Activated T-cell treated with anti-CD3 and anti-CD28 coated beads, Interleukin-2, amount 50 U/mL, for 24 hours (primary cell): ENCODE measurements at regions not wholly inside any gene's neighbourhood (a gene's known extent, or its start where the extent isn't known, plus 50 kb on each side); places are given as distances from the start of the nearest gene placed in this dataset.
"Not testable (repeated sequence)": the region's sequence is repeated elsewhere in the genome, so short reads cannot be mapped to it uniquely, and the experiment has no call there.

Experiments used
- DNase-seq: peaks from one replicate; pipeline ENCODE4 v3.0.0-alpha.2; 2020
- H3K27ac Mint-ChIP-seq: 2 replicates; pipeline ENCODE4 v1.8.0; 2020; ENCODE audit warnings: mild to moderate bottlenecking, mixed read lengths
- H3K27me3 Mint-ChIP-seq: 2 replicates; pipeline ENCODE4 v1.8.0; 2020; ENCODE audit warnings: mixed read lengths
- H3K36me3 Mint-ChIP-seq: 2 replicates; pipeline ENCODE4 v1.8.0; 2020; ENCODE audit warnings: low read depth, mixed read lengths
- H3K4me1 Mint-ChIP-seq: 2 replicates; pipeline ENCODE4 v1.8.0; 2020; ENCODE audit warnings: low read depth, mixed read lengths
- H3K4me3 Mint-ChIP-seq: 2 replicates; pipeline ENCODE4 v1.8.0; 2020; ENCODE audit warnings: mild to moderate bottlenecking, moderate library complexity, mixed read lengths
- H3K9me3 Mint-ChIP-seq: 2 replicates; pipeline ENCODE4 v1.8.0; 2020; ENCODE audit warnings: mixed read lengths

- peaks cover 3% of the 10 kb centered on the region for H3K9me3 Mint-ChIP-seq
- no peaks in the 10 kb centered on the region for H3K36me3 Mint-ChIP-seq
- DNase-seq: no peak
- H3K4me1 Mint-ChIP-seq: peaks cover 61% of the 10 kb centered on the region
- no peak overlapping the region for H3K27ac Mint-ChIP-seq
- no peaks in the 10 kb centered on the region for H3K27me3 Mint-ChIP-seq
- H3K4me3 Mint-ChIP-seq: no peak overlapping the region
Observed at GRCh38 chr14:105982664-105983063, 456.3 kb downstream of the TMEM121 start.

GRCh38 chr14:105986894-105987284 is 460.5 kb downstream of the TMEM121 start:
- H3K27me3 Mint-ChIP-seq: no peaks in the 10 kb centered on the region
- peaks cover 65% of the 10 kb centered on the region for H3K4me1 Mint-ChIP-seq
- H3K9me3 Mint-ChIP-seq: no peaks in the 10 kb centered on the region
- H3K36me3 Mint-ChIP-seq: no peaks in the 10 kb centered on the region
- H3K27ac Mint-ChIP-seq: peak overlapping the region; percentile 20
- no peak overlapping the region for H3K4me3 Mint-ChIP-seq
- no peak for DNase-seq

- H3K27me3 Mint-ChIP-seq: no peaks in the 10 kb centered on the region
- no peak overlapping the region for H3K27ac Mint-ChIP-seq
- H3K9me3 Mint-ChIP-seq: no peaks in the 10 kb centered on the region
- DNase-seq: no peak
- no peak overlapping the region for H3K4me3 Mint-ChIP-seq
- H3K4me1 Mint-ChIP-seq: peaks cover 60% of the 10 kb centered on the region
- H3K36me3 Mint-ChIP-seq: no peaks in the 10 kb centered on the region
Observed at GRCh38 chr14:105987563-105987962, 461.2 kb downstream of the TMEM121 start.

- Mint-ChIP-seq H3K36me3 (no peaks in the 10 kb centered on the region), H3K9me3 (no peaks in the 10 kb centered on the region), H3K4me1 (peaks cover 63% of the 10 kb centered on the region), H3K4me3 (no peak overlapping the region), H3K27ac (peak overlapping the region; percentile 72), H3K27me3 (no peaks in the 10 kb centered on the region)
- no peak for DNase-seq
Observed at GRCh38 chr14:105989566-105990302, 463.4 kb downstream of the TMEM121 start.

GRCh38 chr14:105991677-105992076 is 465.3 kb downstream of the TMEM121 start:
- not testable (repeated sequence) for H3K36me3 Mint-ChIP-seq, H3K27me3 Mint-ChIP-seq, H3K27ac Mint-ChIP-seq, DNase-seq, H3K4me3 Mint-ChIP-seq, H3K9me3 Mint-ChIP-seq
- H3K4me1 Mint-ChIP-seq: peaks cover 62% of the 10 kb centered on the region

GRCh38 chr14:105993814-105994213 is 467.4 kb downstream of the TMEM121 start:
- no peak overlapping the region for H3K27ac Mint-ChIP-seq
- H3K4me3 Mint-ChIP-seq: no peak overlapping the region

GRCh38 chr14:105995011-105995710 is 468.8 kb downstream of the TMEM121 start:
- H3K9me3 Mint-ChIP-seq, DNase-seq, H3K36me3 Mint-ChIP-seq, H3K27ac Mint-ChIP-seq, H3K4me3 Mint-ChIP-seq, H3K27me3 Mint-ChIP-seq: not testable (repeated sequence)
- H3K4me1 Mint-ChIP-seq: peaks cover 46% of the 10 kb centered on the region

More at GRCh38 chr14:105993814-105994213, 467.4 kb downstream of the TMEM121 start:
- no peaks in the 10 kb centered on the region for H3K36me3 Mint-ChIP-seq
- no peak for DNase-seq
- no peaks in the 10 kb centered on the region for H3K27me3 Mint-ChIP-seq
- H3K9me3 Mint-ChIP-seq: no peaks in the 10 kb centered on the region
- peaks cover 50% of the 10 kb centered on the region for H3K4me1 Mint-ChIP-seq

- H3K36me3 Mint-ChIP-seq, H3K9me3 Mint-ChIP-seq, H3K27me3 Mint-ChIP-seq, DNase-seq, H3K4me3 Mint-ChIP-seq: not testable (repeated sequence)
- H3K27ac Mint-ChIP-seq: peak overlapping the region; percentile 35
- peaks cover 53% of the 10 kb centered on the region for H3K4me1 Mint-ChIP-seq
Observed at GRCh38 chr14:105998597-105998996, 472.2 kb downstream of the TMEM121 start.

- Mint-ChIP-seq H3K36me3 (no peaks in the 10 kb centered on the region), H3K27ac (peak overlapping the region; percentile 76), H3K4me1 (peaks cover 49% of the 10 kb centered on the region), H3K27me3 (no peaks in the 10 kb centered on the region), H3K4me3 (no peak overlapping the region), H3K9me3 (no peaks in the 10 kb centered on the region)
- DNase-seq: peak; percentile 89
Observed at GRCh38 chr14:105999361-106000028, 473.1 kb downstream of the TMEM121 start.

GRCh38 chr14:106000029-106000511 is 473.7 kb downstream of the TMEM121 start:
- H3K36me3 Mint-ChIP-seq, DNase-seq, H3K9me3 Mint-ChIP-seq, H3K27me3 Mint-ChIP-seq, H3K4me3 Mint-ChIP-seq: not testable (repeated sequence)
- Mint-ChIP-seq H3K27ac (peak overlapping the region; percentile 61), H3K4me1 (peaks cover 49% of the 10 kb centered on the region)

GRCh38 chr14:106001277-106001676 is 474.9 kb downstream of the TMEM121 start:
- Mint-ChIP-seq H3K27ac (peak overlapping the region; percentile 66), H3K4me1 (peaks cover 56% of the 10 kb centered on the region)
- H3K9me3 Mint-ChIP-seq, H3K4me3 Mint-ChIP-seq, H3K36me3 Mint-ChIP-seq, DNase-seq, H3K27me3 Mint-ChIP-seq: not testable (repeated sequence)

GRCh38 chr14:106003351-106003750 is 477.0 kb downstream of the TMEM121 start:
- Mint-ChIP-seq H3K27ac (peak overlapping the region; percentile 20), H3K4me1 (peaks cover 68% of the 10 kb centered on the region), H3K36me3 (peaks cover 6% of the 10 kb centered on the region), H3K4me3 (peak overlapping the region; percentile 85), H3K27me3 (no peaks in the 10 kb centered on the region), H3K9me3 (no peaks in the 10 kb centered on the region)
- no peak for DNase-seq

GRCh38 chr14:106004937-106005795 is 478.8 kb downstream of the TMEM121 start:
- Mint-ChIP-seq H3K27ac (peak overlapping the region; percentile 93), H3K4me3 (peak overlapping the region; percentile 85), H3K4me1 (peaks cover 73% of the 10 kb centered on the region)
- not testable (repeated sequence) for H3K9me3 Mint-ChIP-seq, H3K27me3 Mint-ChIP-seq, H3K36me3 Mint-ChIP-seq
- DNase-seq: peak; percentile 77

- peak overlapping the region; percentile 93 for H3K27ac Mint-ChIP-seq
- H3K36me3 Mint-ChIP-seq, H3K9me3 Mint-ChIP-seq: not testable (repeated sequence)
Observed at GRCh38 chr14:106006043-106006442, 479.7 kb downstream of the TMEM121 start.

More at GRCh38 chr14:106006043-106006442, 479.7 kb downstream of the TMEM121 start:
- H3K27me3 Mint-ChIP-seq: not testable (repeated sequence)
- H3K4me1 Mint-ChIP-seq: peaks cover 82% of the 10 kb centered on the region
- H3K4me3 Mint-ChIP-seq: peak overlapping the region; percentile 85
- DNase-seq: peak; percentile 77
